SU-DHL-6 (cell line): ENCODE measurements at regions not wholly inside any gene's neighbourhood (a gene's known extent, or its start where the extent isn't known, plus 50 kb on each side); places are given as distances from the start of the nearest gene placed in this dataset.

Source experiments
- CTCF ChIP-seq: fragments of 200-600 bp; sonication (generic); IDR thresholded peaks from one replicate; pipeline ENCODE4 v1.5.1; 2017; ENCODE audit warnings: antibody characterized with exemption, mild to moderate bottlenecking, low read length, moderate library complexity; ENCODE audit not compliant: insufficient read depth, poor library complexity, severe bottlenecking
- EZH2phosphoT487 ChIP-seq: fragments of 200-600 bp; sonication (generic), shearing (Covaris generic); conservative IDR thresholded peaks from 2 replicates; pipeline ENCODE4 v1.6.1; 2018; ENCODE audit warnings: mild to moderate bottlenecking, antibody characterized with exemption, low read length, moderate library complexity, mixed read lengths

GRCh38 chr5:88542786-88543185, 274.1 kb upstream of the TMEM161B start:
- TF ChIP-seq CTCF (no peak), EZH2phosphoT487 (no peak)
